ENCODE measurements at regions not wholly inside any gene's neighbourhood (a gene's known extent, or its start where the extent isn't known, plus 50 kb on each side); places are given as distances from the start of the nearest gene placed in this dataset.
"Not testable (repeated sequence)": the region's sequence is repeated elsewhere in the genome, so short reads cannot be mapped to it uniquely, and the experiment has no call there.

- H3K9me3 Mint-ChIP-seq (ENCODE audit: low read depth), result no peaks in the 10 kb centered on the region
- no peak overlapping the region for H3K27ac Mint-ChIP-seq
- H3K4me3 Mint-ChIP-seq, result no peak overlapping the region
- peaks cover 2% of the 10 kb centered on the region for H3K4me1 Mint-ChIP-seq (ENCODE audit: low read depth)
- no peaks in the 10 kb centered on the region for H3K36me3 Mint-ChIP-seq
- H3K27me3 Mint-ChIP-seq, result peaks cover 18% of the 10 kb centered on the region
Measured at GRCh38 chr13:24983094-24983493, 112.8 kb upstream of the PABPC3 start.

- H3K36me3 Mint-ChIP-seq, result no peaks in the 10 kb centered on the region
Measured at GRCh38 chr13:24984134-24984533, 111.8 kb upstream of the PABPC3 start.

GRCh38 chr13:24985107-24985506 lies 110.8 kb upstream of the PABPC3 start:
- no peak overlapping the region for H3K4me3 Mint-ChIP-seq
- H3K27ac Mint-ChIP-seq, result no peak overlapping the region
- peaks cover 23% of the 10 kb centered on the region for H3K27me3 Mint-ChIP-seq
- H3K9me3 Mint-ChIP-seq (ENCODE audit: low read depth), result no peaks in the 10 kb centered on the region
- no peaks in the 10 kb centered on the region for H3K36me3 Mint-ChIP-seq
- peaks cover 5% of the 10 kb centered on the region for H3K4me1 Mint-ChIP-seq (ENCODE audit: low read depth)

More at GRCh38 chr13:24984134-24984533, 111.8 kb upstream of the PABPC3 start:
- no peaks in the 10 kb centered on the region for H3K9me3 Mint-ChIP-seq (ENCODE audit: low read depth)
- no peak overlapping the region for H3K4me3 Mint-ChIP-seq
- H3K4me1 Mint-ChIP-seq (ENCODE audit: low read depth), result peaks cover 5% of the 10 kb centered on the region
- H3K27me3 Mint-ChIP-seq, result peaks cover 22% of the 10 kb centered on the region
- H3K27ac Mint-ChIP-seq, result no peak overlapping the region

DNA sequence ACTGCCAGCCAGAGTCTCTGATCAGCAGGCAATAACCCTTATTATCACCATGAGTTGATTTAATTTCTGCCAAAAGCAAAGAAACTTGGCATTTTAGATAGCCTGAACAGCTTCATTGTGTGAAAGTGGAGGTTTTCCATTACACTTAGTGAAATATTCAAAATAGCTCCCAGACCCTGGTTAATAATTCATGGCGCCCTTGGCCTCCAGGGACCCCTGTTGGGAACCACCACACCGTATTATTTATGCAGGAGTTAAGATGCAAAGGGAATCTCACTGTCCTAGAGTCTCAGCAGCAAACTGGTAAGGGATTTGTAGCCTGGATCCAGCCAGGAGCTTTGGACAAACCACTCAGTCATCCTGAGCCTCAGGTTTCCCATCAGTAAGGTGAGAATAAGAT lies 110.0 kb upstream of the PABPC3 start:
- peaks cover 23% of the 10 kb centered on the region for H3K27me3 Mint-ChIP-seq
- no peak overlapping the region for H3K27ac Mint-ChIP-seq
- H3K36me3 Mint-ChIP-seq, result no peaks in the 10 kb centered on the region
- no peak overlapping the region for H3K4me3 Mint-ChIP-seq
- no peaks in the 10 kb centered on the region for H3K9me3 Mint-ChIP-seq (ENCODE audit: low read depth)
- H3K4me1 Mint-ChIP-seq (ENCODE audit: low read depth), result peaks cover 5% of the 10 kb centered on the region

DNA sequence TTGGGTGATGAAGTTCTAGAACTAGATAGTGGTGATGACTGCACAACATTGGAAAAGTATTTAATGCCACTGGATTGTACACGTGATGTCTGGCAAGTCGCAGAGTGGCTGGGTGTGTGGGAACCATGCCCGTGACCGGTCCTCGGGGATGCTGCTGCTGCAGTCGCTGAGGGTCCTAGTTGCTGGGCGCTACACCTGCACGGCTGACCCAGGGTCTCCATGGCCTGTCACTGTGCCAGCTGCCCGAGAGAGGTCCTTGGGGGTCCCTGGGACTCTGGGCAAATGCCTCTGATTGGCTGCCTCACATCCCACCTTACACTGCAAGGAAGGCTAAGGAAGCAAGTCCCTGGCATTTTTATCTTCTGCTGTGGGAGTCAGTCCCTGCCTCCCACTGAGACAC lies 109.1 kb upstream of the PABPC3 start:
- Mint-ChIP-seq H3K27ac (no peak overlapping the region), H3K27me3 (peaks cover 28% of the 10 kb centered on the region), H3K9me3 (ENCODE audit: low read depth) (no peaks in the 10 kb centered on the region), H3K36me3 (no peaks in the 10 kb centered on the region), H3K4me1 (ENCODE audit: low read depth) (peaks cover 5% of the 10 kb centered on the region), H3K4me3 (no peak overlapping the region)

DNA sequence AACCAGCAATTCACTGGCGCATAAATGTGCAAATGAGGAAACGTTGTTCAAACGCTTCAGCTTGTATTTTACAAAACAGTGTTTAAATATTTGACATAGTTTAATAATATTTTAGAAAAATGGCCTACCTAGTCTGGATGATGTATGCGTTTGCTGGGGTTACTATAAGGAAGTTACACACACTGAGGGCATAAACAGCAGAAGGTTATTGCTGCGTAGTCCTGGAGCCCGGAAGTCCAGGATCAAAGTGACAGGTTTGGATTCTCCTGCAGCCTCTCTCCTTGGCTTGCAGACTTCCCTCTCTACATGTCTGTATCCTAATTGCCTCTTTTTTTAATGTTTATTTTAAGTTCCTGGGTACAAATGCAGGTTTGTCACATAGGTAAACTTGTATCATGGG lies 106.0 kb upstream of the PABPC3 start:
- not testable (repeated sequence) for H3K27ac Mint-ChIP-seq; H3K4me1 Mint-ChIP-seq (ENCODE audit: low read depth); H3K9me3 Mint-ChIP-seq (ENCODE audit: low read depth); H3K4me3 Mint-ChIP-seq; H3K36me3 Mint-ChIP-seq
- H3K27me3 Mint-ChIP-seq, result peaks cover 16% of the 10 kb centered on the region

DNA sequence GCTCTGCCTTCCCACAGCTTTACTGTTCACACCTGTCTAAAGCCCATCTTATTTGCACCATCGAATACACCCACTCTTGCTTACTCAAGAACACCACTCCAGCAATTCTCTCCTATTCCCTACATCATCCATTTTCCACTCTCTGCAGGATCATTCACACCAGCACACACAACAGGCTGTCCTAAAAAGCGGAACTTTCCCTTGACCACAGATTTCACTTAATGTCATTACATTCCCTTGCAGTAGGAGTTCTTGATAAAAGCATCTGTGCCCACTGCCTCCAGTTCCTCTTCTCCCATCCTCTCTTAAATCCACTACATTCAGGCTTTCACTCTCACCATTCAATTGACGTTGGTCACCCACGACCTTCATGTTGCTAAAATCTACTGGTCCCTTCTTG lies 103.0 kb upstream of the PABPC3 start:
- H3K27me3 Mint-ChIP-seq, result peaks cover 12% of the 10 kb centered on the region
- not testable (repeated sequence) for H3K4me3 Mint-ChIP-seq

GRCh38 chr13:24995225-24995804 lies 100.6 kb upstream of the PABPC3 start:
- H3K9me3 Mint-ChIP-seq (ENCODE audit: low read depth), result no peaks in the 10 kb centered on the region
- H3K4me1 Mint-ChIP-seq (ENCODE audit: low read depth), result peaks cover 3% of the 10 kb centered on the region
- no peak overlapping the region for H3K27ac Mint-ChIP-seq
- no peaks in the 10 kb centered on the region for H3K36me3 Mint-ChIP-seq
- no peak overlapping the region for H3K4me3 Mint-ChIP-seq
- H3K27me3 Mint-ChIP-seq, result peaks cover 17% of the 10 kb centered on the region

More for the DNA sequence above, 103.0 kb upstream of the PABPC3 start:
- not testable (repeated sequence) for H3K9me3 Mint-ChIP-seq (ENCODE audit: low read depth); H3K36me3 Mint-ChIP-seq; H3K27ac Mint-ChIP-seq; H3K4me1 Mint-ChIP-seq (ENCODE audit: low read depth)

DNA sequence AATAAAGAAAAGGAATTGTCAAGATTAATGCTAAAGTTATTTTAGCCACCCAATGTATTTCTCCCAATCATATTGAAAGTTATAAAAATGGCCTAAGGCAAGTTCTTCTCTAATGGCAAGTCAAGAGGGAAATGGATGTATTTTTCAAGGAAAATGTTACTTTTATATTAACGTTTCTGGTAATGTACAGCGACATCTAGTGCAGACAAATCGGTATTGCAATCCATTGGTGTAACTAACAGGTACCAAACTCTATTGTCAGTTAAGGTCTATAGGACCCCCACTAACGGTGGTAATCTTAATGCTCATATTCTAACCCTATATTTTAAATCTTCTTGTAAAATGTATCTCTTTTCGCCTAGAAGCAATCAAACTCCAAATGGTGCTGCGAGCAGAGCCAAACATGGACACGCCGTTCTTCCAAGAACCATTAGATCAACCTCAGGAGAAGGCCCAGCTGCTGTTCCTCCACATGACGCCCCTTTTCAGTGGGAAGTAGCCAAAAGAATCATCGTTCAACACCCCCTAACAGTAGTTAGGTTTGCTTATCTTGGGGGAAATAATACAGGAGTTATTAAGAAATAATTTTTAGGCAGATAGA lies 98.5 kb upstream of the PABPC3 start:
- no peak overlapping the region for H3K27ac Mint-ChIP-seq
- peaks cover 3% of the 10 kb centered on the region for H3K4me1 Mint-ChIP-seq (ENCODE audit: low read depth)
- no peaks in the 10 kb centered on the region for H3K36me3 Mint-ChIP-seq
- no peak overlapping the region for H3K4me3 Mint-ChIP-seq
- H3K9me3 Mint-ChIP-seq (ENCODE audit: low read depth), result no peaks in the 10 kb centered on the region
- H3K27me3 Mint-ChIP-seq, result peaks cover 20% of the 10 kb centered on the region

DNA sequence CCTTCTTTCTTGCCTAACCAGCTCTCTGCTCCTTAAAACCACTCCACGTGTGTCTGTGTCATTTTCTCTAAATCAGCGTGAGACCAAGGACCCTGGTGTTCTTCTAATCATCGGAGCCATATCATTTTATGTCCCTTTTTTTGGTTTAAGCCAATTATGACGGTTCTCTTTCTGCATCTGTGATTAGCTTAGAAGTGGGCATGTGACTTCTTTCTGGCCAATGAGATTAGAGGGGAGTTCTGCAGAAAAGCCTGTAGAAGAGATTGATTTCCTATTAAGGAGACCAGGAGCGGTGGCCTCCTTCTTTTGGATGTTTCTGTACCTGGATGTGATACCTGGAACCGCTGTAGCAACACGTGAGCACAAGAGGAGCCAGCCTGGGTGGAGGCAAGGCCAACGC lies 97.5 kb upstream of the PABPC3 start:
- Mint-ChIP-seq H3K9me3 (ENCODE audit: low read depth) (no peaks in the 10 kb centered on the region), H3K4me3 (no peak overlapping the region), H3K36me3 (no peaks in the 10 kb centered on the region), H3K27me3 (peaks cover 23% of the 10 kb centered on the region), H3K4me1 (ENCODE audit: low read depth) (peaks cover 3% of the 10 kb centered on the region), H3K27ac (no peak overlapping the region)

GRCh38 chr13:25001476-25002206 lies 94.3 kb upstream of the PABPC3 start:
- Mint-ChIP-seq H3K4me3 (no peak overlapping the region), H3K27me3 (peaks cover 31% of the 10 kb centered on the region), H3K36me3 (no peaks in the 10 kb centered on the region), H3K27ac (no peak overlapping the region), H3K9me3 (ENCODE audit: low read depth) (no peaks in the 10 kb centered on the region), H3K4me1 (ENCODE audit: low read depth) (peaks cover 4% of the 10 kb centered on the region)

DNA sequence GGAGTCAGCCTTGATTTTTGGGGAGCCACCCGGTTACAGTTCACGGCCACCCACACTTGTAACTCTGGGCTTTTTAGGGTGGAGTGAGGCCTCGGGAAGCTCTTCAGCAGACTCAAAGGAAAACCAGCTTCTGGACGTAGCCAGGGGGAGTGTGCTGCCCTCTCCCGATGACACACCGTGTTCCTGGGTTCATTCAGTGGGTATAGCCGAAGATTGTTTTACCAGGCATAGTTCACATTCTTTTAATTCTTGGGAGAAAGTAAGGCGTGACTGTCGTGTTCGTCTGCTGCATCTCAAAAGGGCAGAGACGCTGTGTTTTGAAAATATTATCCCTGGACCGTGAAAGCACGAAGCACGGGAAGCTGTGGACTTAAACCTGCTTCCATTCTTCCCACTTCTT lies 93.6 kb upstream of the PABPC3 start:
- H3K27me3 Mint-ChIP-seq, result peaks cover 31% of the 10 kb centered on the region
- H3K9me3 Mint-ChIP-seq (ENCODE audit: low read depth); H3K36me3 Mint-ChIP-seq; H3K27ac Mint-ChIP-seq; H3K4me1 Mint-ChIP-seq (ENCODE audit: low read depth); H3K4me3 Mint-ChIP-seq: not testable (repeated sequence)

- not testable (repeated sequence) for H3K27ac Mint-ChIP-seq; H3K9me3 Mint-ChIP-seq (ENCODE audit: low read depth); H3K36me3 Mint-ChIP-seq; H3K4me1 Mint-ChIP-seq (ENCODE audit: low read depth); H3K4me3 Mint-ChIP-seq
- peaks cover 26% of the 10 kb centered on the region for H3K27me3 Mint-ChIP-seq
Measured at GRCh38 chr13:25004489-25004888, 91.4 kb upstream of the PABPC3 start.

GRCh38 chr13:25005050-25005497 lies 90.9 kb upstream of the PABPC3 start:
- H3K4me1 Mint-ChIP-seq (ENCODE audit: low read depth); H3K36me3 Mint-ChIP-seq; H3K27ac Mint-ChIP-seq; H3K4me3 Mint-ChIP-seq; H3K9me3 Mint-ChIP-seq (ENCODE audit: low read depth): not testable (repeated sequence)
- peaks cover 20% of the 10 kb centered on the region for H3K27me3 Mint-ChIP-seq

DNA sequence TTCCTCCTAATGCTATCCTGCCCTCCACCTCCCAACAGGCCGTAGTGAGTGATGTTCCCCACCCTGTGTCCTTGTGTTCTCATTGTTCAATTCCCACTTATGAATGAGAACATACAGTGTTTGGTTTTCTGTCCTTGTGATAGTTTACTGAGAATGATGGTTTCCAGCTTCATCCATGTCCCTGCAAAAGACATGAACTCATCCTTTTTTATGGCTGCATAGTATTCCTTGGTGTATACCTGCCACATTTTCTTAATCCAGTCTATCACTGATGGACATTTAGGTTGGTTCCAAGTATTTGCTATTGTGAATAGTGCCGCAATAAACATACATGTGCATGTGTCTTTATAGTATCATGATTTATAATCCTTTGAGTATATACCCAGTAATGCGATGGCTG lies 88.5 kb upstream of the PABPC3 start:
- H3K27ac Mint-ChIP-seq; H3K9me3 Mint-ChIP-seq (ENCODE audit: low read depth); H3K4me3 Mint-ChIP-seq; H3K36me3 Mint-ChIP-seq; H3K4me1 Mint-ChIP-seq (ENCODE audit: low read depth): not testable (repeated sequence)
- H3K27me3 Mint-ChIP-seq, result peaks cover 12% of the 10 kb centered on the region
